Endothelial cell of umbilical vein (primary cell): ENCODE measurements at regions not wholly inside any gene's neighbourhood (a gene's known extent, or its start where the extent isn't known, plus 50 kb on each side); places are given as distances from the start of the nearest gene placed in this dataset.

Source experiments
- BruUV-seq: library from RNA; stranded (reverse); fragments of 400-500 nt; replicated peaks from 2 replicates; lab custom pipeline; 2021; lab: Mats Ljungman, UMichigan
- CTCF ChIA-PET: fragments of 300-600, 350-600 bp; sonication (Branson Sonifier 250); formaldehyde crosslinking; loops from one replicate; lab custom pipeline; 2021; ENCODE audit warnings: antibody characterized with exemption, inconsistent platforms; lab: Charles Lee
- POLR2A ChIA-PET: fragments of 300-600, 350-600 bp; sonication (Branson Sonifier 250); formaldehyde crosslinking; loops from one replicate; lab custom pipeline; 2021; ENCODE audit warnings: antibody characterized with exemption, inconsistent platforms; lab: Charles Lee
- DNase-seq: peaks from one replicate; pipeline ENCODE4 v3.0.0-alpha.2; 2011; ENCODE audit warnings: low read depth, low spot score
- FAIRE-seq: peaks from 2 replicates; lab custom pipeline; 2011; peaks lifted over from hg19 to GRCh38; lab: Jason Lieb, UNC
- H2AFZ ChIP-seq: 2 replicates; pipeline ENCODE4 v1.6.0; 2012; ENCODE audit warnings: low read depth, low read length, control low read depth, inconsistent platforms
- H3K27ac ChIP-seq: 2 replicates; pipeline ENCODE4 v1.5.1; 2011; ENCODE audit warnings: low read depth, mild to moderate bottlenecking, control low read depth, low read length, moderate library complexity; ENCODE audit not compliant: insufficient read depth
- H3K27me3 ChIP-seq, 2 experiments: 2 replicates each; pipeline versions ENCODE4 v1.6.0 to v1.6.1; 2011; ENCODE audit warnings: low read length in 2 of 2, mixed read lengths in 1 of 2; ENCODE audit not compliant: control insufficient read depth in 2 of 2, insufficient read depth in 2 of 2
- H3K36me3 ChIP-seq, 2 experiments: 2 replicates in 1 of 2; 3 replicates in 1 of 2; pipeline ENCODE4 v1.5.1; 2011; ENCODE audit warnings: low read length in 2 of 2, mild to moderate bottlenecking in 1 of 2, moderate library complexity in 1 of 2; ENCODE audit not compliant: control insufficient read depth in 2 of 2, insufficient read depth in 2 of 2; ENCODE audit errors: extremely low read depth in 1 of 2
- H3K4me1 ChIP-seq: 3 replicates; pipeline ENCODE4 v1.5.1; 2011; ENCODE audit warnings: mild to moderate bottlenecking, low read length; ENCODE audit not compliant: control insufficient read depth, insufficient read depth; ENCODE audit errors: extremely low read depth
- H3K4me2 ChIP-seq: 2 replicates; pipeline ENCODE4 v1.6.1; 2011; ENCODE audit warnings: low read length, control low read depth, mixed read lengths; ENCODE audit not compliant: insufficient read depth
- H3K4me3 ChIP-seq, 3 experiments: fragments of 200-600 bp in 1 of 3; sonication (generic), shearing (Covaris generic) in 1 of 3; replicated peaks in 1 of 3; 2 replicates each; pipeline ENCODE4 v1.5.1; 2011 to 2016; ENCODE audit warnings: control low read depth in 3 of 3, low read length in 3 of 3, mild to moderate bottlenecking in 2 of 3, inconsistent platforms in 1 of 3, low read depth in 1 of 3, moderate library complexity in 1 of 3; ENCODE audit not compliant: insufficient read depth in 1 of 3
- H3K79me2 ChIP-seq: 2 replicates; pipeline ENCODE4 v1.6.0; 2012; ENCODE audit warnings: low read length, inconsistent platforms; ENCODE audit not compliant: control insufficient read depth, insufficient read depth
- H3K9ac ChIP-seq: replicated peaks from 2 replicates; pipeline ENCODE3; 2011; ENCODE audit warnings: low read length, control low read depth; ENCODE audit not compliant: insufficient read depth; ENCODE audit errors: extremely low read depth
- H3K9me1 ChIP-seq: replicated peaks from 3 replicates; pipeline ENCODE4 v1.6.0; 2011; ENCODE audit warnings: mild to moderate bottlenecking, low read length; ENCODE audit not compliant: control insufficient read depth, insufficient read depth; ENCODE audit errors: extremely low read depth
- H3K9me3 ChIP-seq: replicated peaks from 2 replicates; pipeline ENCODE4 v1.5.1; 2012; ENCODE audit warnings: low read length, inconsistent platforms; ENCODE audit not compliant: control insufficient read depth, insufficient read depth
- H4K20me1 ChIP-seq: replicated peaks from 2 replicates; pipeline ENCODE3; 2011; ENCODE audit warnings: mild to moderate bottlenecking, low read length; ENCODE audit not compliant: control insufficient read depth, insufficient read depth; ENCODE audit errors: extremely low read depth
- EZH2 ChIP-seq: IDR thresholded peaks from 2 replicates; pipeline ENCODE4 v1.6.1; 2012; ENCODE audit warnings: borderline replicate concordance, low read depth, mild to moderate bottlenecking, moderate library complexity, low read length, inconsistent platforms; ENCODE audit not compliant: severe bottlenecking
- FOS ChIP-seq: IDR thresholded peaks from 2 replicates; pipeline ENCODE4 v1.6.1; 2011; ENCODE audit warnings: mild to moderate bottlenecking, low read length, moderate library complexity, borderline replicate concordance; ENCODE audit not compliant: insufficient read depth
- GATA2 ChIP-seq: IDR thresholded peaks from 2 replicates; pipeline ENCODE4 v1.7.0; 2011; ENCODE audit warnings: low read depth, mild to moderate bottlenecking, moderate library complexity, mixed read lengths, low read length; ENCODE audit not compliant: insufficient read length, insufficient read depth
- JUN ChIP-seq: IDR thresholded peaks from 2 replicates; pipeline ENCODE4 v1.6.1; 2011; ENCODE audit warnings: borderline replicate concordance, low read depth; ENCODE audit not compliant: insufficient read length, insufficient read depth
- MYC ChIP-seq: IDR thresholded peaks from one replicate; pipeline ENCODE4 v1.6.1; 2011; ENCODE audit warnings: mild to moderate bottlenecking, low read depth, low read length
- POLR2A ChIP-seq: IDR thresholded peaks from 2 replicates; pipeline ENCODE4 v1.6.1; 2012; ENCODE audit warnings: low read depth, mild to moderate bottlenecking, control low read depth, low read length
- POLR2AphosphoS5 ChIP-seq: IDR thresholded peaks from 2 replicates; pipeline ENCODE4 v1.6.1; 2012; ENCODE audit warnings: low read depth, mild to moderate bottlenecking, control low read depth, low read length, moderate library complexity; ENCODE audit not compliant: insufficient read depth
- dilution Hi-C: fragments of 300-500 bp; cut with MboI; formaldehyde crosslinking; loops from one replicate; pipeline ENCODE4 v1.15.0; 2019; ENCODE audit warnings: low sequenced_read_pairs; ENCODE audit not compliant: extremely low pct_ligation_motif_present
- intact Hi-C: fragments of 100-400 bp; cut with micrococcal nuclease; formaldehyde crosslinking; loops from one replicate; pipeline ENCODE4 v1.10.0; 2022
- TF ChIP-seq, protein P1 (sequence below): IDR thresholded peaks from 2 replicates; pipeline ENCODE4 v1.6.1; 2011; ENCODE audit not compliant: insufficient read depth, insufficient read length
- TF ChIP-seq, protein P2 (sequence below), 2 donors: IDR thresholded peaks; 1 replicate in 1 of 2; 2 replicates in 1 of 2; pipeline ENCODE4 v1.5.1; 2011; ENCODE audit warnings: low read length in 2 of 2, mild to moderate bottlenecking in 2 of 2, moderate library complexity in 2 of 2, control low read depth in 1 of 2, inconsistent platforms in 1 of 2, low read depth in 1 of 2; ENCODE audit not compliant: insufficient read depth in 1 of 2; ENCODE audit errors: extremely low read depth in 1 of 2

DNA sequence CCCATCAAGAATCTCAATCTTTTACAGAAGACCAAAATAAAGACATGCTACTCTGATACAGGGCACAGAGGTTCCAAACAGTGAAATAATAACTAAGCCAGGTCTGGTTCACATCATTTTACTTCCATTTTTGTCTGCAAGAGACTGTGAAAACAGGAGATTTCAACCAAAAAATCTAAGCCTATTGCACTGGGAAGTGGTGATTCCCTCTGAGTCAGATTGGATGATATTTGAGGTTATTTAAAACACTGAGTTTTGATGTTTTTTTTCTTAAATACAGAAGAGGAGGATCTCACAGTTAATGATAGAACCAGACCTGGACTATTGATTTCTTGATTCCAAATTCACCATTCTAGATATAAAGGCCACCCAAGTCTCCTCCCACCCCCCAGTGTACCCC lies 117.3 kb upstream of the FAM20A start:
- peaks cover 2 to 3% of the 10 kb centered on the region in 2 experiments for H3K27me3 ChIP-seq
- H3K4me3 ChIP-seq, result no peak overlapping the region
- no peak for DNase-seq
- no peaks in the 10 kb centered on the region for H3K4me1 ChIP-seq
- no peak overlapping the region for H3K27ac ChIP-seq
- no peak overlapping the region for H2AFZ ChIP-seq
- dilution Hi-C loops, result no loop called here
- ChIA-PET CTCF (no interaction called here), POLR2A (no interaction called here)
- no TSS peak for BruUV-seq
- H3K9me1 ChIP-seq, result no peaks in the 10 kb centered on the region
- H3K4me2 ChIP-seq, result no peak overlapping the region
- no peaks in the 10 kb centered on the region for H3K9me3 ChIP-seq
- FAIRE-seq, result no peak
- no peaks in the 10 kb centered on the region for H3K79me2 ChIP-seq
- no peaks in the 10 kb centered on the region for H3K36me3 ChIP-seq
- TF ChIP-seq EZH2 (no peak), FOS (no peak), MYC (no peak), POLR2AphosphoS5 (no peak), GATA2 (no peak)
- TF ChIP-seq, protein P1, sequence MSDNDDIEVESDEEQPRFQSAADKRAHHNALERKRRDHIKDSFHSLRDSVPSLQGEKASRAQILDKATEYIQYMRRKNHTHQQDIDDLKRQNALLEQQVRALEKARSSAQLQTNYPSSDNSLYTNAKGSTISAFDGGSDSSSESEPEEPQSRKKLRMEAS, result no peak
- intact Hi-C loops, result no loop called here
- no peaks in the 10 kb centered on the region for H4K20me1 ChIP-seq
- H3K9ac ChIP-seq, result no peak overlapping the region

DNA sequence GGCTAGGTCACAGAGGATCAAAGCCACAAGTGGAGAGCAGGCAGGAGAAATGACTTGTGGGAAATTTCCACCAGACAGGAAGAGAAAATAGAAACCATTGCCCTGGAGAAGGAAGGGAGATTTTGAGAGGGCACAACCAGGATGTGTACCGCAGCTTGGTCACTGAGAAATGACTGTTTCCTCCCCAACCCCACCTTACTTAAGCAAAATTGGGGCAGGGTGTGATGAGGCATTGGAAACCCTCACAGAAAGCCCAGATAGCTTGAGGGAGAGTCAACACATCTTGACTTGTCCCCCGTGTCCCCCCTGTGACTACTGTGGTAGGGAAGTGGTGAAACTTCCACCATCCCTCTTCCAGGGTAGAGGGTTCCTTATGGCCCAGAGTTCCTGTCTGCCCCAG lies 113.5 kb upstream of the FAM20A start:
- Histone ChIP-seq H3K27ac (no peak overlapping the region), H3K9ac (no peak overlapping the region)
- intact Hi-C loops, result no loop called here

More for the DNA sequence above, 113.5 kb upstream of the FAM20A start:
- no peaks in the 10 kb centered on the region for H3K4me1 ChIP-seq
- H3K9me1 ChIP-seq, result no peaks in the 10 kb centered on the region
- POLR2A ChIA-PET, result no interaction called here
- no peaks in the 10 kb centered on the region for H3K36me3 ChIP-seq
- no TSS peak for BruUV-seq
- peaks cover 0 to 3% of the 10 kb centered on the region in 2 experiments for H3K27me3 ChIP-seq
- no peaks in the 10 kb centered on the region for H3K79me2 ChIP-seq
- no peak overlapping the region for H3K4me2 ChIP-seq
- DNase-seq (no peak), FAIRE-seq (no peak)
- no peak for TF ChIP-seq POLR2A
- no peak for TF ChIP-seq POLR2AphosphoS5
- no peak for TF ChIP-seq FOS
- TF ChIP-seq, protein P1, result no peak
- TF ChIP-seq GATA2, result no peak
- TF ChIP-seq JUN, result no peak
- TF ChIP-seq, protein P2, sequence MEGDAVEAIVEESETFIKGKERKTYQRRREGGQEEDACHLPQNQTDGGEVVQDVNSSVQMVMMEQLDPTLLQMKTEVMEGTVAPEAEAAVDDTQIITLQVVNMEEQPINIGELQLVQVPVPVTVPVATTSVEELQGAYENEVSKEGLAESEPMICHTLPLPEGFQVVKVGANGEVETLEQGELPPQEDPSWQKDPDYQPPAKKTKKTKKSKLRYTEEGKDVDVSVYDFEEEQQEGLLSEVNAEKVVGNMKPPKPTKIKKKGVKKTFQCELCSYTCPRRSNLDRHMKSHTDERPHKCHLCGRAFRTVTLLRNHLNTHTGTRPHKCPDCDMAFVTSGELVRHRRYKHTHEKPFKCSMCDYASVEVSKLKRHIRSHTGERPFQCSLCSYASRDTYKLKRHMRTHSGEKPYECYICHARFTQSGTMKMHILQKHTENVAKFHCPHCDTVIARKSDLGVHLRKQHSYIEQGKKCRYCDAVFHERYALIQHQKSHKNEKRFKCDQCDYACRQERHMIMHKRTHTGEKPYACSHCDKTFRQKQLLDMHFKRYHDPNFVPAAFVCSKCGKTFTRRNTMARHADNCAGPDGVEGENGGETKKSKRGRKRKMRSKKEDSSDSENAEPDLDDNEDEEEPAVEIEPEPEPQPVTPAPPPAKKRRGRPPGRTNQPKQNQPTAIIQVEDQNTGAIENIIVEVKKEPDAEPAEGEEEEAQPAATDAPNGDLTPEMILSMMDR (IDR thresholded peaks at IDR 0.05; ENCODE audit: extremely low read depth in 1 of 2, insufficient read depth in 1 of 2, low read depth in 1 of 2, low read length in 2 of 2), result no peak
- no peak for TF ChIP-seq MYC
- no peak for TF ChIP-seq EZH2
- dilution Hi-C loops, result no loop called here
- no peaks in the 10 kb centered on the region for H4K20me1 ChIP-seq
- no peaks in the 10 kb centered on the region for H3K9me3 ChIP-seq
- no peak overlapping the region for H3K4me3 ChIP-seq
- CTCF ChIA-PET, result interaction anchor here (1.5 kb wide), 1 partner anchor 101 kb away, joined by 4 read pairs; no protein-coding TSS in a partner anchor
- H2AFZ ChIP-seq, result no peak overlapping the region
